GM19035 (cell line): ENCODE measurements at regions not wholly inside any gene's neighbourhood (a gene's known extent, or its start where the extent isn't known, plus 50 kb on each side); places are given as distances from the start of the nearest gene placed in this dataset.

Experiments used
- ATAC-seq: cut with Tn5 transposase; IDR thresholded peaks from one replicate; pipeline ENCODE4 v1.9.1; 2021; ENCODE audit not compliant: unreplicated experiment

DNA sequence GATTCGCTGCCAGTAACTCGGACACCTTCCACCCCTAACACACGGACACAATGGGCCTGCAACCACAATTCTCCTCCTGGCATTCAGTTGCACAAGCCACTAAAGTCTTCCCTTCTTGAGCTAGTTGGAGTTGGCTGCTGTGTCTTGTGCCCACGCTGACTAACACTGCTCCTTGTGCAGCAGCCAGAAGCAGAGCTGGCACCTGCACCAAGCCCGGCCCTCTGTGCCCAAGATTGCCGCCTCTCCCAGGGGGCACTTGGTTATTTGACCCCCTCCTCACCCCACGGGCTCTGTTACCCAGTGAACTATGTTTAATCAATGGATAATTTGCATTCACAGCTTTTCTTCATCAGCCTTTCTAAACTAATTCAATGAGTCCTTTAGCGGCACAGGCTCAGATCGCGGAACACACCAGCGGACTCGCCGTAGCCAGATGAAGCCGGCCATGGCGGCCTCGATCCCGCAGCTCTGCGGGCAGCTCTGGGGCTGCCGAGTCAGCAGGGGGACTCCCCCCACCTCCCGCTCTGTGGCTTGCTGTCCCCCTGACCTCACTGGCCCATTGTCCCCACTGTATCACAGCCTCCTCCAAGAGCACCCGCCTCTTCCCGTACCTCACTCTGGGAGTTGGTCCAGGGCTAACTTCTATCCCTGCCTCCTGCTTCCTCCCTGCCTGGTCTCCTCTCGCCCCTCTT lies 94.8 kb upstream of the AFDN start:
- ATAC-seq = no peak

DNA sequence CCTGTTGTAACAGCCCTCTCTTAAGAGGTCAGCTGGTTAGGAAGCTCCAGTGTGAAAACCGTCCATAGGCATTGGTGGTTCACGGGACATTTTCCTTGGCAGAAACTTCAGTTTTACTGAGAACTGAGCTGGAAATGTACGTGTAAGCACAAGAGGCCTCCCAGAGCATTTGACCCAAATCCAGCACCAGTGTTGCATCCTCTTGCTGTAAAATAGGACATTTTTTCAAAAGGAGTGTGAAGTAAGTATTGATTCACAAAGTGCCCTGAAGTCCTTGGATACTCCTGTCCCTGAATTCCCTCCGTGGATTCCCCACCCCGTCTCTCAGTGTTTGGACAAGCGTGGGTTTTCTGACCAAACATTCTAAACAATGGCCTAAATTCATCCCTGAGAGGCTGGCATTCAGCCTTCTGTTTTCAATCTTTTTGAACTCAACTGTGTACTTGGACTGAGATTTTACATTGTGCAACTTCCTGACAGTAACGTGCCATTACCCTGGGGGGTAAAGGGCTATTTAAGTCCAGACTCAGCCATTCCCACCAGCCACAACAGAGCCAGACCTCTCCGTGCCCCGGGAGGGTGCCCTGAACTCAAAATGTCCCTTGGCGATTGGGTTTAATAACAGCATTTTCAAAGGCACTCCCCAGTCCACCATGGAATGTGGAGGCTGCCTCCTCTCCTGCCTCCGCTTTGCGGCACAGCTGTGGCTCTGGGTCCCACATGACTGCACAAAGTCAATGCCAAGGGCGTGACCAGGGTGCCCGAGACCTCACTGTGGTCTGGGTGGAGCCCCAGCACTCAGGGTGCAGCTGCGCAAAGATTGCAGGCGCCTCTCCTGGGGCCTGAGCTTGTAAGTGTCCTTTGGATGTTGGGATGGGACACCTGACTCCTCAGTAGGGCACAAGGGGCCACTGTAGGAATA lies 92.7 kb upstream of the AFDN start:
- ATAC-seq = no peak

DNA sequence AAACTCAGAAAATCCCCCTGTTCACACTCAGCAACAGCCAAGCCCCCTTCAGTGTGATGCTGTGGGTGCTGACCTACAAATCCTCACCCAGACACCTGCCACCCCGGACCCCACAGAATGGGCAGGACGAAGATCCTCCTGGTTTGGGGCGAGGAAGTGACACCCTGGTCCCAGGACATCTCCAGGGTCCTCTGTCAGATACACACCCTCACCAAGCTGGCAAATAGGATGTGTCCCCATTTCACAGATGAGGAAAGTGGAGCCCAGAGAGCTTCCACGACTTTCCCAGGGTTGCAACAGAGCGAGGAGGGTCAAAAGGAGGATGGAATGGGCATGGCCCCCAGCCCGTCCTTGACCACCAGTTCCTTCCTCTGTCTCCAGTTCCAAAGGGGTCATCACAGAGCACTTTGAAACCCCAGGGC lies 92.0 kb upstream of the AFDN start:
- ATAC-seq = no peak

DNA sequence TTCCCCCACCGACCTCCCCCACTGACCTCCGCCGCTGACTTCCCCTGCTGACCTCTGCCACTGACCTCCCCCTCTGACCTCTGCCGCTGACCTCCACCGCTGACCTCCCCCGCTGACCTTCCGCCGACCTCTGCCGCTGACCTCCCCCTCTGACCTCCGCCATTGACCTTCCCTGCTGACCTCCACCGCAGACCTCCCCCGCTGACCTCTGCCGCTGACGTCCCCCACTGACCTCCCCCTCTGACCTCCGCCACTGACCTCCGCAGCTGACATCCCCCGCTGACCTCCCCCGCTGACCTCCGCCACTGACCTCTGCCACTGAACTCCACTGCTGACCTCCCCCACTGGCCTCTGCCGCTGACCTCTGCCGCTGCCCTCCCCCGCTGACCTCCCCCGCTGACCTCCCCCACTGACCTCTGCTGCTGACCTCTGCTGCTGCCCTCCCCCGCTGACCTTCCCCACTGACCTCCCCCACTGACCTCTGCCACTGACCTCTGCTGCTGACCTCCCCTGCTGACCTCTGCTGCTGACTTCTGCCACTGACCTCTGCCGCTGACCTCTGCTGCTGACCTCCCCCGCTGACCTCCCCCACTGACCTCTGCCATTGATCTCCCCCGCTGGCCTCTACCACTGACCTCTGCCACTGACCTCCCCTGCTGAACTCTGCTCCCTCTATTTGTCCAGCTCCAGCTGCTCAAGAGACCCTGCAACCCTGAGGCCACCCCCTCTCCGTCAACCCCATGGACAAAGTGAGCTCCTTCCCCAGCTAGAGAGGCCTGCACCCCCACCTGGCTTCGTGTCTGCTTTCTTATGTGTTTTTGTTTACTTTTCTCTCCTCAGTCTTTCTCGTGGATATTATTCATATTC lies 91.4 kb upstream of the AFDN start:
- ATAC-seq = no peak

DNA sequence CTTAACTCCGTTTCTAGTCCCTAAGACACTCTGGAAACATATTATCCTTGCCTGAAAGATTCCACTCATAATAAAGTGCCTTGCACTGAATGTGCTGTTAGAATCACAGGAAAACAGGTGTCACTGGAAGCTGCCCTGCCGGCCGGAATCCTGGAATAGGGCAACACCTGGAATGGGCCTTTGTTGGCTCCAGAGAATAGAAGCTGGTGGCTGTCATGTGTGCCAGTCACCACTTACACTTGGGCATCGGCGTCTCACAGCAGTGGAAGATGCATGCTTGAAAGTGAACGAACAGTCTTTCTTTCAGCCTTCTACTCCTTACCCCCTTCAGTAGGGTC lies 90.8 kb upstream of the AFDN start:
- no peak for ATAC-seq

DNA sequence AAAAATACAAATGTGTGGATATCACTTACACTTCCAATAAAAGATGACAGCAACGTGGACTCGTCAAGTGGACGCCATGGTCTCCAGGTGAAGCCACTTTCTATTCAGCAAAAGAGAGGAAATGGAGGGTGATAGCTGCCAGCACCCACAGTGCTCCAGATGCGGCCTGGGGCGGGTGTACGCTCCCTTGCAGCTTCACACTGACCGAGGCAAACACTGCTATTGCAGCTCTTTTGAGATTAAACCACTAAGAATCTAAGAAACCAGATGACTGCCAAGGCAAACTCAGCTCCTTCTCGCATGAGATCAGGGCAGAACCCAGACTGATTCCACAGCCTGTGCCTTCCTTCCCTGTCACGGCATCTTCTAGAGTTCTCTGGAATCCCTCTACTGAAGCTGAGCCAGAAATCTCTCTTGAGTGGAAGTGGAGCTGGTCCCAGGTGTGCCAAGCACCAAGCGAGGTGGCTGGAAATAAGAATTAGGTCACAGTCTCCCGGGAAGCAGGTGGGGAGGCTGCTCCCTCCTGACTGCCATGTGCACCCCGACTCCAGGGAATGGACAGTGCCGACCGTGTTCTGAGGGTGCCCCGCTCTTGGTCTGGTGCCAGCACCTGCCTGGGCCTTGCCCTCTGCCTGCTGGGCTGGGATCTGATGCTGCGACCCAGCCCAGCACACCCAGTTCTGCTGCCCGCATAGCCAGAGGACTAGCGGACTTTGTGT lies 90.1 kb upstream of the AFDN start:
- ATAC-seq = no peak

DNA sequence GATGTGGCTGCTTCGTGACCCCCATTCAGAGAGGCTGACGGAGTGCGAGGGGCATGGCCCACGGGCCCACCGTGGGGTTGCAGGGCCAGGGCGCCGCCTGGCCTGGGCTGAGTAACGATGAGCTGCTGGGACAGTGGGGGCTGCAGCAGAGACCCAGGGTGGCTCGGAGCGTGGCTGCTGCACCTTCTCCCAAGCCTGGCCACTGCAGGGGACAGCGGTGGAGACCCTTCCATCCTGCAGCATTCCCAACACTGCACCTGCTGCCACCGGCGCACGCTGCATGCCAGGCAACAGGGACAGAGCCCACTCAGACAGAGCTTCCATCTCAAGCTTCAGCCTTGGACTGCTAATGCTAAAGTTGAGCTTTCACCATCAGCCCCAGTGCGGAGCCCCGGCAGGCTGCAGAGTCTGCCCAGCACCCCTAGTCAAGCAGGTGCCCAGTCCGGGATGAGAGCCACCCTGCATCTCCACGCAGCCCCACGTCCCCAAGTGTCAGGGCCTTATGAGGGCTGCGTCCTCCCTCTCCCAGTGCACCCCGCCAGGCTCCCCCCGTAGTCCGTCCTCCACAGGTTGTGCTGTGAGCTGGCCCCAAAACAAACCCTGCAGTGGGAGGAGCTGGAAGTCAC lies 89.4 kb upstream of the AFDN start:
- no peak for ATAC-seq

DNA sequence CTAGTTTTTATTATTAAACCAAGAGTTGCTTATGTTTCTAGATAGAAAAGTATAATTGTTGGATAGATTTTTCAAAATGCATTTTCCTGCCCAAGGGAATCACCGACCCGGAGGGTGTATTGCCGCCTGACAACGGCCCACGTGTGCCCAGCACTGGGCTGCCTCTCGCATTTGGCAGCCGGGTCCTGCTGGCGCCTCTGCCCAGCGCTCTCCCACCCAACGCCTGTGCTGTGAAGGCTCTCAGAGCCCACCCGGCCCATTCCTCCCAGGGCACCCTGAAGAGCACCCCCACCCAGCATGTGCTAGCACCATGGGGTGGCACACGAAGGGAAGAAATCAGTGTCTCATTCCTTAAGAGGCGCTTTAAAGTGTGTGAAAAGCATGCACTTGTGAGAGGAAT lies 88.3 kb upstream of the AFDN start:
- ATAC-seq = no peak

DNA sequence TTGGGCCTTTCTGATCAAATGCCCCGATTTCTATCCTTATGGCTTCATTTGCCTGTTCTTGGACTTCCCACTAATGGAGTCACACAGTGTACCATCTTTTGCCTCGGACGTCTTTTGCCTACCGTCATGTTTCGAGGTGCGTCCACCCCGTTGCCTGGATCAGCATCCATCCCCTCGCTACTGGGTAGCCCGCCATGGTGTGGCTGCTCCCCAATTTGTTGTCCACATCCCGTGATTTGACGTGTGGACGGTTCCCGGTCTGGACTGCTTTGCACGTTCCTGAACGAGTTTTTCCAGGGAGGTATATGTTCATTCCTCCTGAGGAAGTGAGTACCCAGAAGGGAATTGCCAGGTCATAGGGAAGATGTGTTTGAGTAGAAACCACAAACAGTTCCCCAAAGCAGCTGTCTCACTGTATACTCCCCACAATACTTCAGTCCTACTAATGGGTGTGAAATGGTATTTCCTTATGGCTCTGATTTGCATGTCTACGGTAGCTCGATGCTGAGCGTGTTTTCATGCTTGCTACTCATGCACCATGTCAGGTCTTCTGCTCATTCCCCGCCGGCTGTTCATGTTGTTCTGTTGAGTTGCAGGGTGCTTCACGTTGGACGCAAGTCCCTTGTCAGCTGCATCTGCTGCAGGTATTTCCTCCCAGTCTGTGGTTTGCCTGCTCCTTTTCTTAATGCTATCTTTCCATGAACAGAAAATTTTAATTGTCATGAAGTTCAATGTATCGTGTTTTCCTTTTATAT lies 86.8 kb upstream of the AFDN start:
- ATAC-seq = no peak

DNA sequence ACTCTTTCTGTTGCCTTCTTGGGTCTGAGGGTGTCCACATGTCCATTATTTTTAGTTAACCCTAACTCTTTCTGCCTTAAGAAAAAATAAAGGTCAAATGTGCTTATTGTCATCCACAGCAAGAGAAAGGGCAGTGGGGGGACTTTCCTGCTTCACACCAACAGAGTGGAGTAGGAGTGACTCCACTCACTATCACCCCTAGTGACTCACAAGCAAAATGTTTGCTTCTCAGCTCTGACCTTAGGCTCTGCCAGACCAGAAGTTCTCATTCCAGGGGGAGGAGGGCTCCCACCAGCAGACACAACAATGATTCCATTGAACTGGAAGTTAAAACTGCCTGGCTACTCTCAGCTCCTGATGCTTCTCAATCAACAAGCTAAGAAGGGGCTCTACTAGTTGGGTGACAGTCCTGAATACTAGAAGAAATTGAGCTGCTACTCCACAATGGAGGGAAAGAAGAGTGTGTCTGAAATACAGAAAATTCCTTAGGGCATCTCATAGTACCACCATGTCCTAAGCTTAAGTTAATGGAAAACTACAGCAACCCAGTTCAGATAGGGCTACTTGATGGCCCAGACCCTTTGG lies 83.9 kb upstream of the AFDN start:
- ATAC-seq = no peak

DNA sequence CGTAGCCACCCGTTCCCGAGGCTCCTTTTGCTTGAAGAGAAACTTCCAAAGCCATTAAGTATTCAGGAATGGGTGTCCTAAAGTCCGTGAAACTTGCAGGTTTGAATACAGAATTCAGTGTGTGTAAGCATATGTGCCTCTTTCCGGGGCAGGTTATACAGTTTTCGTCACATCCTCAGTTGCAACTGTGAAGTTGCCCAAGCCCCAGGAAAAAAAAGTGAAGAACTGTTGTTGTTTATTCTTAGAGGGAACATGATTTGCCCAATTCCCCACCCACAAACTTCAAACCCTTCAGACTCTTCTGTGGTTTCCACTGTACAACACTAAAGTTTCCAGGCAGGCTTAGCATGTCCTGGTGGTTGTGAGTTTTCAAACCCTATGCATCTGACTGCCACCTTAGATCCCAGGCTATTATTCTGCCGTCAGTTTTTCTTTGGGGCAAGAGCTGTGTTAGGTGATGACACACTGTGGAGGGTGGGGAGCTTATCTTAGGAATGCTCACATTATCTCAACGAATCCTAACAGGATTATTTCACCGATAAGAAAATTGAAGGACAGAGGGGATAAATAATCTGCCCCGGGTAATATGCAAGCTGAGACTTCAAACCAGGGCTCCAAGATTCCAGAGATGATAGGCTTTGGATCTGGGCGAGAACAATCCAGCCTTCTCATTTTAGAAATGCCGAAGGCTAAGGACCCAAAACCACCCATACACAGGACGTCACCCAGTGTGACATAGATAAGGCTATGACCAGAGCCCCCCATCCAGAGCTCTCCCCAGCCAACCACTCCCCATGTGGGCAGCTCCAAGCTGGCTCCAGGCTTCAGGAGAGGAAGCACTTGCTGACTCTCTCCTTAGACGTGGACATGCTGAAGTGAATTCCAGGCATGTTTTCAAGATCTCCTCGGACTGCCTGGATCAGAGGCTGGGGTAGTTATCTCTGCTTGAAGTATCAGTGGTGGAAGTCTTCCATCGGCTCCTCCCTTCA lies 81.7 kb upstream of the AFDN start:
- ATAC-seq = no peak

DNA sequence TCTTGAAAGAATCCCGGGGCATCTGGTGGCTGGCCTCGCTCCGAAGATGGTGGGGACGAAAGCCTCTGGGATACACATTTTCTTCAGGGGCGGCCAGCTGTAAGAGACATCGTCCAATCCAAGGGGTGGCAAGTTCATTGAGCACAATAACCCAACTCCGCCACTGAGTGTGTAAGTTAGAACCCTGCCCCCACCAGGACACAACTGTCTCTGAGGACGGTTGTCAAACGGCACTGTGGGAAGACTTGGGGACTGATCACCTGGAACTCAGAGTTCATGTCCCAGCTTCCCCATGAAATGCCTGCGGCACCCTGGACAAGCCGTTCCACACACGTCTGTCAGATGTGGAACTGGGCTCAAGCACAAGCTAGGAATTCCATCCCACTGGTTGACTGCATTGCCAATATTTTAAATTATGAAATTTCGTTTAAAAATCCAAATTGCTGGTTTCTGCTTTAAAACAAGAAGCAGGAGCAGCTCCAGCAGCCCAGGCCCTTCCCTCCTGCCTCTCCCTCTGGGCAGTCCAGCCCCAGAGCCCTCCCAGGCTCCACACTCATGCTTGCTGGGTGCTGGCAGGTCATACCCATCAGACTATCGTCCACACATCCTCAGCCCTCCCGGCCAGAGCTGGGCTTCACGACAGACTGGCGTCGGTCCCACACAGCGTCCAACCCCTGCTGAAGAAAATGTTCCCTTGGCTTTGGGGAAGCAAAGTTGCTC lies 80.9 kb upstream of the AFDN start:
- no peak for ATAC-seq

DNA sequence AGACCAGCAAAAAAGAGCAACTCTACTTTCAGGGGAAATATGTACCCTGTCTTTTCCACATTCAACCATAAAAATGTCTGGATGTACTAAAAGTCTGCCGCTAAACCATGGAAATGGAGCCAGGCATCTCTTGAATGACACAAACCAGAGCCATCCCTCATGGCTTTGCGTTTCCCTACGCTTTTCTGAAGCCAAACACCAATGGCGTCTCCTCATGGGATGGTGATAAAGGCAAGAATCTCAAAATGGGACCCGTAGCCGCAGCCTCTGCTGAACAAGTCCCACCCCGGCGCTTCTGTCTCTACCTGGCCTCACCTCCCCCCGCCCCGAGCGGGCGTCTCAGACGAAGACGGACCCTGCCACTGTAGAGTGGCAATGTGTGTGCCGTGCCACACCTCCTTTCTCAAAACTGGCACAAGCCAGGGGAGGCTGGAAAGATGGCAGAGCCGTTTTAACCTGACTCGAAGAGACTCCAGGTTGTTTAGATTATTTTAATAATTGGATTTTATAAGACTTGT lies 80.3 kb upstream of the AFDN start:
- no peak for ATAC-seq

DNA sequence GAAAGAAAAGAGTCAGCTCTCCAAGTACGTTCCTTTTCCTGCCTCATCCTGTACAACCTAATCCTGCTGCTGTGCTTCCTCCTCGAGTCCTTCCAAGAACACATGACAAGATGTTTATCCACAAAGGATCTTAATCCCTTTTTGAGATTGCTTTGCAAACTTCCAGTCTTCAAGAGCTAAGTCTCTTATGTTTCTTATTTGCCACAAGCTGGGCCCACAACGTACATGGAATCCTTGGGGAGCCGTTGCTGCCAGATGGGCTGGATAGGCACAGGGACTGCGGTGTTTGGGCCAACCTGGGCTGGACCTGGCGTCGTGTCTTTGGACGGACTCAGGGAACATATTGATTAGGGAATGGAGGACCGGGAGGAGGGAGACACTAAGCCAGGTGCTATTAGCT lies 79.7 kb upstream of the AFDN start:
- no peak for ATAC-seq

DNA sequence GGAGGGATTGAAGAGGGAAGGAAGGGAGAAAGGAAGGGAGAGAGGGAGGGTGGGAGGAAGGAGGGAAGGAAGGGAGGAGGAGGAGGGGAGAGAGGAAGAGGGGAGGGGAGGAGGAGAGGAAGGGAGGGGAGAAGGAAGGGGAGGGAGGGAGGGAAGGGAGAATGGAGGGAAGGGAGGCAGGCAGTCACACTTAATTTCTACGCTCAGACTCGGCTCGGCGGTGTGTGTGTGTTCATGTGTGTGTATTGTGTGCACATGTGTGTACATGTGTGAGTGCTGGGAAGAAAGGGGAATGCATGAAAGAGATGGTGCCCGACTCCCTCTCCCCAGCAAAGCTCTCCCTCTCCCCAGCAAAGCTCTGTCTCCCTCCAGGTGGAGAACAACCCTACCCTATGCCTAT lies 79.1 kb upstream of the AFDN start:
- no peak for ATAC-seq

DNA sequence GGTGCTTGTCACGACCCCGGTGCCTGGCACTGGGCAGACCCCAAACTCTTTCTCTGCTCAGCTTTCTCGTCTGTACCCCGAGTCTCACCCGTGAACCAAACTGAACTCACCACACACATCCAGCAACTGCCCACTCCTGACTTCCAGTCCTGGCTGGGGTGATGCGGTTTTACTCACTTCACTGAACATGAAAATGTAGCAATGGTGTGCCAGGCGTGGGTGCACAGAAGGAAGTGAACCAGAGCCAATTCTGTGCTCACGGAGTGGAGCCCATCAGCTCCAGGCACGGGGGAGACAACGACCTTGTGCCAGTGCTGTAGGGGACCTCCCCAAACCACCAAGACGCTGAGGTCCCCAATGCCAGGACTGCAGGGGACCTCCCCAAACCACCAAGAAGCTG lies 78.7 kb upstream of the AFDN start:
- no peak for ATAC-seq
